C4-2B (cell line): ENCODE measurements at regions not wholly inside any gene's neighbourhood (a gene's known extent, or its start where the extent isn't known, plus 50 kb on each side); places are given as distances from the start of the nearest gene placed in this dataset.

Experiments
- ZFX ChIP-seq: fragments of 450-650 bp; IDR thresholded peaks from 2 replicates; pipeline ENCODE4 v1.6.1; 2017
- TF ChIP-seq, protein P1 (sequence below): fragments of 450-650 bp; conservative IDR thresholded peaks from 2 replicates; pipeline ENCODE4 v1.5.1; 2017; ENCODE audit warnings: mild to moderate bottlenecking

DNA sequence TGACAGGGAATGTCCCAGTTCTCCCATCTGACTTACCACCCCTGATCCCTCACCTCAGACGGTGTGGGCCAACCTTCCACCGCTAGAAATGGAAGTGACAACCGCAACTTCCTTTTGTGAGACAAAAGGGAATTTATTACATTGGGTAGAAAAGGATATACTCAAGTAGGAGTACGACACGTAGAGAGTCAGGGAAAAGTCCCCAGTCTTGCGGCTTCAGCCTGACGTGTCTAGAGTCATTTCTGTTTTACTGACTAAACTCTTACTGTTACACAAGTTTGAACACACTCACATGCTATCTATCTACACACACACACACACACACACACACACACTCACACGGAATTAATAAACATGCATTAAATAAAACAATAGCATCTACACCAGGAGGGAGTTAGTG, 178.9 kb downstream of the COPRS start:
- TF ChIP-seq, protein P1, sequence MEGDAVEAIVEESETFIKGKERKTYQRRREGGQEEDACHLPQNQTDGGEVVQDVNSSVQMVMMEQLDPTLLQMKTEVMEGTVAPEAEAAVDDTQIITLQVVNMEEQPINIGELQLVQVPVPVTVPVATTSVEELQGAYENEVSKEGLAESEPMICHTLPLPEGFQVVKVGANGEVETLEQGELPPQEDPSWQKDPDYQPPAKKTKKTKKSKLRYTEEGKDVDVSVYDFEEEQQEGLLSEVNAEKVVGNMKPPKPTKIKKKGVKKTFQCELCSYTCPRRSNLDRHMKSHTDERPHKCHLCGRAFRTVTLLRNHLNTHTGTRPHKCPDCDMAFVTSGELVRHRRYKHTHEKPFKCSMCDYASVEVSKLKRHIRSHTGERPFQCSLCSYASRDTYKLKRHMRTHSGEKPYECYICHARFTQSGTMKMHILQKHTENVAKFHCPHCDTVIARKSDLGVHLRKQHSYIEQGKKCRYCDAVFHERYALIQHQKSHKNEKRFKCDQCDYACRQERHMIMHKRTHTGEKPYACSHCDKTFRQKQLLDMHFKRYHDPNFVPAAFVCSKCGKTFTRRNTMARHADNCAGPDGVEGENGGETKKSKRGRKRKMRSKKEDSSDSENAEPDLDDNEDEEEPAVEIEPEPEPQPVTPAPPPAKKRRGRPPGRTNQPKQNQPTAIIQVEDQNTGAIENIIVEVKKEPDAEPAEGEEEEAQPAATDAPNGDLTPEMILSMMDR = no peak
- no peak for TF ChIP-seq ZFX
